ENCODE measurements at regions not wholly inside any gene's neighbourhood (a gene's known extent, or its start where the extent isn't known, plus 50 kb on each side); places are given as distances from the start of the nearest gene placed in this dataset.

DNA sequence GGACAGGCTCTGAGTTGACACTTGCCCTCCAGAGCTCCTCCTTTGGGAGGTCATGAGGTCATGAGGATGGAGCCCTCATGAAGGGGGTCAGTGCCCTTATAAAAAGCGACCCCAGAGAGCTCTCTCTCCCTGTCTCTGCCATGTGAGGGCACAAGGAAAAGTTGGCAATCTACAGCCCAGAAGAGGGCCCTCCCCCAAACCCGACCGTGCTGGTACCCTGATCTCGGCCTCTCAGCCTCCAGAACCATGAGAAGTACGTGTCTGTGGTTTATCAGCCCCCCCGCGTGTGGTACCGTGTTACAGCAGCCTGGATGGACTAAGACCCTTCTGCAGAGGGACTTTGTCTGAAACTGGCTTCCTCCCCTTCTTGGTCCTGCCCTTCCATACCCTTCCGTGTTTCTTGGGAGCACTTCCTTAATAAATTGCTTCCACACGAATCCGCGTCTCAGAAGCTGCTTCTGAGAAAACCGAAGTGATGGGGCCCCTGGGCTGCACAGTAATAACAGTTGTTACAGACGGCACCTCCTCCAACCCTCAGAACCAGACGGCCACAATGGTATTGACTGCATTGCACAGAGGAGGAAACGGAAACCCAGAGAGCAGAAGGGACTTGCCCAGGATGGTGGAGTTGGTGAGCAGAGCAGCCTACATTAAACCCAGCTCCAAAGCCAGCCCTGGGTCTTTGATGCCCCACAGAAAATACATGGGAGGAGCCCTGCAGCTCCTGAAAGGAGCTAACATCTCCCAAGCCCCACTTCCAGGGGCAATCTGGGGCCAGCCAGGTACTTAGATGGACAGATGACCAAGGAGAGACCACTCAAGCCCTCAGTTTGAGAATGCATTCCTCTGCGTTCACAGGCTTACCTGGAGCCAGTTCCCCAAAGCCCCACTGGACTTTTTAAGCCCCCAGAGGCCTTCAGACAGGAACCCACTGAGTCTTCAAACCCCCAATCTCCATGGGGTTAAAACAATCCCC is 242.7 kb downstream of the BCOR start:
- H3K27me3 ChIP-seq (ENCODE audit: control insufficient read depth, insufficient read depth, low read length): no peaks in the 10 kb centered on the region
- H3K9me3 ChIP-seq (ENCODE audit: control insufficient read depth, insufficient read depth, low read length): no peaks in the 10 kb centered on the region
- no peaks in the 10 kb centered on the region for H3K36me3 ChIP-seq (ENCODE audit: control insufficient read depth, insufficient read depth, low read length)
- peaks cover 30% of the 10 kb centered on the region for H3K4me1 ChIP-seq (ENCODE audit: control insufficient read depth, insufficient read depth, low read length)
- H3K4me3 ChIP-seq (ENCODE audit: low read depth, low read length): peak overlapping the region; percentile 37
- peak overlapping the region; percentile 16 for H3K9ac ChIP-seq (ENCODE audit: low read depth, low read length)

GRCh38 chrX:39855748-39856129 is 242.0 kb downstream of the BCOR start:
- Histone ChIP-seq H3K9me3 (ENCODE audit: control insufficient read depth, insufficient read depth, low read length) (no peaks in the 10 kb centered on the region), H3K36me3 (ENCODE audit: control insufficient read depth, insufficient read depth, low read length) (no peaks in the 10 kb centered on the region), H3K4me3 (ENCODE audit: low read depth, low read length) (peak overlapping the region; percentile 37), H3K4me1 (ENCODE audit: control insufficient read depth, insufficient read depth, low read length) (peaks cover 24% of the 10 kb centered on the region), H3K9ac (ENCODE audit: low read depth, low read length) (no peak overlapping the region), H3K27me3 (ENCODE audit: control insufficient read depth, insufficient read depth, low read length) (no peaks in the 10 kb centered on the region)

GRCh38 chrX:39856472-39857121 is 241.2 kb downstream of the BCOR start:
- H3K4me1 ChIP-seq (ENCODE audit: control insufficient read depth, insufficient read depth, low read length): peaks cover 18% of the 10 kb centered on the region

GRCh38 chrX:39857780-39858179 is 240.0 kb downstream of the BCOR start:
- H3K4me3 ChIP-seq (ENCODE audit: low read depth, low read length): no peak overlapping the region
- peaks cover 13% of the 10 kb centered on the region for H3K4me1 ChIP-seq (ENCODE audit: control insufficient read depth, insufficient read depth, low read length)
- no peak overlapping the region for H3K9ac ChIP-seq (ENCODE audit: low read depth, low read length)
- no peaks in the 10 kb centered on the region for H3K9me3 ChIP-seq (ENCODE audit: control insufficient read depth, insufficient read depth, low read length)
- no peaks in the 10 kb centered on the region for H3K27me3 ChIP-seq (ENCODE audit: control insufficient read depth, insufficient read depth, low read length)
- no peaks in the 10 kb centered on the region for H3K36me3 ChIP-seq (ENCODE audit: control insufficient read depth, insufficient read depth, low read length)

More at GRCh38 chrX:39856472-39857121, 241.2 kb downstream of the BCOR start:
- Histone ChIP-seq H3K4me3 (ENCODE audit: low read depth, low read length) (no peak overlapping the region), H3K27me3 (ENCODE audit: control insufficient read depth, insufficient read depth, low read length) (no peaks in the 10 kb centered on the region), H3K36me3 (ENCODE audit: control insufficient read depth, insufficient read depth, low read length) (no peaks in the 10 kb centered on the region), H3K9ac (ENCODE audit: low read depth, low read length) (no peak overlapping the region), H3K9me3 (ENCODE audit: control insufficient read depth, insufficient read depth, low read length) (no peaks in the 10 kb centered on the region)

- Histone ChIP-seq H3K27me3 (ENCODE audit: control insufficient read depth, insufficient read depth, low read length) (no peaks in the 10 kb centered on the region), H3K4me1 (ENCODE audit: control insufficient read depth, insufficient read depth, low read length) (peaks cover 12% of the 10 kb centered on the region), H3K4me3 (ENCODE audit: low read depth, low read length) (no peak overlapping the region), H3K9me3 (ENCODE audit: control insufficient read depth, insufficient read depth, low read length) (no peaks in the 10 kb centered on the region), H3K36me3 (ENCODE audit: control insufficient read depth, insufficient read depth, low read length) (no peaks in the 10 kb centered on the region), H3K9ac (ENCODE audit: low read depth, low read length) (no peak overlapping the region)
Observed at GRCh38 chrX:39859991-39860861, 237.5 kb downstream of the BCOR start.

DNA sequence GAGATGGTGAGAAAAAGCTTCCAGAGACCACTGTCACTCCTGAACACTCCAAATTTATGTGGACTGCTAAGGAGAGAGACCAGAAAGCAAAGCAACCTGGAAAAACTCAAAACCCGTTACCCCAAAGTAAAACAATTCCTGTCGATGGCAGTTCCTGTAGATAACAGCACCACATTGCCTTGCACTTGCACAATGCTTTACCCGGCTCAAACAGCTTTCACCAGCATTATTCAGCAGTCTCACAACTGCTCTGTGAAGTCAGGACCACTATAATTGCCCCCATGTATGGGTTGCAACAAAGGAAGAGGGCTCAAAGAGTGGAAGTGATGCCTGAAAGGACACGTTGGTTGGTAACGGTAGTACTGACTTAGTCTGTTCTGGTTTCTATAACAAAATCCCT is 234.8 kb downstream of the BCOR start:
- Histone ChIP-seq H3K4me3 (ENCODE audit: low read depth, low read length) (no peak overlapping the region), H3K9ac (ENCODE audit: low read depth, low read length) (no peak overlapping the region), H3K27me3 (ENCODE audit: control insufficient read depth, insufficient read depth, low read length) (no peaks in the 10 kb centered on the region), H3K4me1 (ENCODE audit: control insufficient read depth, insufficient read depth, low read length) (peaks cover 4% of the 10 kb centered on the region), H3K9me3 (ENCODE audit: control insufficient read depth, insufficient read depth, low read length) (no peaks in the 10 kb centered on the region), H3K36me3 (ENCODE audit: control insufficient read depth, insufficient read depth, low read length) (no peaks in the 10 kb centered on the region)

- no peak overlapping the region for H3K9ac ChIP-seq (ENCODE audit: low read depth, low read length)
- H3K9me3 ChIP-seq (ENCODE audit: control insufficient read depth, insufficient read depth, low read length): no peaks in the 10 kb centered on the region
- no peaks in the 10 kb centered on the region for H3K27me3 ChIP-seq (ENCODE audit: control insufficient read depth, insufficient read depth, low read length)
- H3K4me1 ChIP-seq (ENCODE audit: control insufficient read depth, insufficient read depth, low read length): peaks cover 4% of the 10 kb centered on the region
- H3K4me3 ChIP-seq (ENCODE audit: low read depth, low read length): no peak overlapping the region
- H3K36me3 ChIP-seq (ENCODE audit: control insufficient read depth, insufficient read depth, low read length): no peaks in the 10 kb centered on the region
Observed at GRCh38 chrX:39866229-39866628, 231.5 kb downstream of the BCOR start.

GRCh38 chrX:39869846-39870601 is 227.7 kb downstream of the BCOR start:
- H3K4me1 ChIP-seq (ENCODE audit: control insufficient read depth, insufficient read depth, low read length): no peaks in the 10 kb centered on the region
- H3K9ac ChIP-seq (ENCODE audit: low read depth, low read length): no peak overlapping the region
- H3K36me3 ChIP-seq (ENCODE audit: control insufficient read depth, insufficient read depth, low read length): no peaks in the 10 kb centered on the region
- no peak overlapping the region for H3K4me3 ChIP-seq (ENCODE audit: low read depth, low read length)
- H3K27me3 ChIP-seq (ENCODE audit: control insufficient read depth, insufficient read depth, low read length): peaks cover 3% of the 10 kb centered on the region
- H3K9me3 ChIP-seq (ENCODE audit: control insufficient read depth, insufficient read depth, low read length): no peaks in the 10 kb centered on the region

DNA sequence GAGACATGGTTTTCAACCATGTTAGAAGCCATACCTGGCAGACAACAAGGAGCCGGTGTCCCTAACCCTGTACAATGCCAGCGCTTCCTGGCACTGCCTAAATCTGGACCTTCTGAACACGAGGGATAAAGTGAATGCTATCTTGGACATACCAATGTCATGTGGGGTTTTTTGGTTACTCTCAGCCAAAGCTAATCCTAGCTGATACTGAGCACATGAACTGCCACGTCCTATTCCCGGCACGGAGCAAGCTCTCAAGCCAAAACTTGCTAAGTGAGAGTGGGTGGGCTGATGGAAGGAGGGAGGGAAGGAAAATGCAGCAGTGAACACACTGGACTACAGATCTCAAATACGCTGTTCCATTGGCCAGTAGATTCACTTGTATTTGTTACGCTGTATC is 226.1 kb downstream of the BCOR start:
- peaks cover 3% of the 10 kb centered on the region for H3K27me3 ChIP-seq (ENCODE audit: control insufficient read depth, insufficient read depth, low read length)
- H3K4me1 ChIP-seq (ENCODE audit: control insufficient read depth, insufficient read depth, low read length): peaks cover 3% of the 10 kb centered on the region
- no peak overlapping the region for H3K9ac ChIP-seq (ENCODE audit: low read depth, low read length)
- no peaks in the 10 kb centered on the region for H3K9me3 ChIP-seq (ENCODE audit: control insufficient read depth, insufficient read depth, low read length)
- no peak overlapping the region for H3K4me3 ChIP-seq (ENCODE audit: low read depth, low read length)
- H3K36me3 ChIP-seq (ENCODE audit: control insufficient read depth, insufficient read depth, low read length): no peaks in the 10 kb centered on the region

DNA sequence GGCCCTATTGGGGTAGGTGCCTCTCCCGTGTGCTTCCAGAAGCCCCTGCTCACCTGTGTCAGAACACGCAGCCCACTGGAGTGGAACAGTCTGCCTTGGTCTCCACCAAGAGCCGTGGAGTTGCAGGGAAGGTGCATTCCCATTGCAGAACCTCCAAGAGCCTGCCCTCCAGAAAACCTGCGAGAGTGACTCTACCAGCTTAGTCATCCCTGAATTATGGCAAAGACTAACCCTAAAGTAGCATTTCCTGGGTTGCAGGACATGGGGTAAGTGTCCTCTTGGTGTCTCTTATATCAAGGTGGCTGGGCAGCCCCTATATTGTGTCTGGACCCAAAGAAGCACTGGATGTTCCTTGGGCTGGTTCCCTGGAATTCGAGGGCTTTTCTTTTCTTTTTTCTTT is 224.6 kb downstream of the BCOR start:
- Histone ChIP-seq H3K4me3 (ENCODE audit: low read depth, low read length) (no peak overlapping the region), H3K27me3 (ENCODE audit: control insufficient read depth, insufficient read depth, low read length) (peaks cover 3% of the 10 kb centered on the region), H3K36me3 (ENCODE audit: control insufficient read depth, insufficient read depth, low read length) (no peaks in the 10 kb centered on the region), H3K9ac (ENCODE audit: low read depth, low read length) (no peak overlapping the region), H3K9me3 (ENCODE audit: control insufficient read depth, insufficient read depth, low read length) (no peaks in the 10 kb centered on the region), H3K4me1 (ENCODE audit: control insufficient read depth, insufficient read depth, low read length) (peaks cover 4% of the 10 kb centered on the region)
